ENCODE measurements at regions not wholly inside any gene's neighbourhood (a gene's known extent, or its start where the extent isn't known, plus 50 kb on each side); places are given as distances from the start of the nearest gene placed in this dataset.

- no peak overlapping the region for H3K4me3 ChIP-seq (ENCODE audit: low read depth, low read length)
- DNase-seq (ENCODE audit: low read depth): no peak
- TF ChIP-seq CTCF (conservative IDR thresholded peaks at IDR 0.05; ENCODE audit: low read depth, low read length): no peak
These were observed 60.0 kb upstream of the BAIAP2L1 start for GRCh38 chr7:98460902-98461301.

- no peak overlapping the region for H3K4me3 ChIP-seq (ENCODE audit: low read depth, low read length)
- DNase-seq (ENCODE audit: low read depth): no peak
- TF ChIP-seq CTCF (conservative IDR thresholded peaks at IDR 0.05; ENCODE audit: low read depth, low read length): no peak
These were observed 58.6 kb upstream of the BAIAP2L1 start for GRCh38 chr7:98459529-98459928.

GRCh38 chr7:98458090-98458875 lies 57.4 kb upstream of the BAIAP2L1 start:
- TF ChIP-seq CTCF (conservative IDR thresholded peaks at IDR 0.05; ENCODE audit: low read depth, low read length): no peak
- DNase-seq (ENCODE audit: low read depth): no peak

GRCh38 chr7:98456866-98457265 lies 56.0 kb upstream of the BAIAP2L1 start:
- no peak for DNase-seq (ENCODE audit: low read depth)
- no peak for TF ChIP-seq CTCF (conservative IDR thresholded peaks at IDR 0.05; ENCODE audit: low read depth, low read length)
- no peak overlapping the region for H3K4me3 ChIP-seq (ENCODE audit: low read depth, low read length)

More at GRCh38 chr7:98458090-98458875, 57.4 kb upstream of the BAIAP2L1 start:
- no peak overlapping the region for H3K4me3 ChIP-seq (ENCODE audit: low read depth, low read length)

GRCh38 chr7:98452791-98453190 lies 51.9 kb upstream of the BAIAP2L1 start:
- no peak overlapping the region for H3K4me3 ChIP-seq (ENCODE audit: low read depth, low read length)
- TF ChIP-seq CTCF (conservative IDR thresholded peaks at IDR 0.05; ENCODE audit: low read depth, low read length): no peak
- DNase-seq (ENCODE audit: low read depth): no peak

Data from choroid plexus epithelial cell (primary cell).